H9 (cell line): ENCODE measurements at regions not wholly inside any gene's neighbourhood (a gene's known extent, or its start where the extent isn't known, plus 50 kb on each side); places are given as distances from the start of the nearest gene placed in this dataset.
A peak's percentile ranks its signal among the peaks of the same experiment; 100 is the strongest.

Experiments used
- DNase-seq: peaks from one replicate; pipeline ENCODE4 v3.0.0-alpha.2; 2017
- H2AFZ ChIP-seq: one replicate; pipeline ENCODE4 v1.6.1; 2013; ENCODE audit warnings: mild to moderate bottlenecking, low read length, control low read depth, moderate library complexity
- H2AK5ac ChIP-seq: 2 replicates; pipeline ENCODE4 v1.6.1; 2013; ENCODE audit warnings: low read length, control low read depth, mixed read lengths; ENCODE audit not compliant: insufficient read length
- H2BK120ac ChIP-seq: one replicate; pipeline ENCODE4 v1.6.1; 2013; ENCODE audit warnings: low read depth, mild to moderate bottlenecking, low read length, control low read depth, inconsistent platforms; ENCODE audit not compliant: poor library complexity, severe bottlenecking
- H2BK12ac ChIP-seq: 2 replicates; pipeline ENCODE4 v1.6.1; 2013; ENCODE audit warnings: low read length, control low read depth, mixed read lengths, low read depth; ENCODE audit not compliant: insufficient read length
- H2BK15ac ChIP-seq: 2 replicates; pipeline ENCODE4 v1.6.1; 2013; ENCODE audit warnings: low read depth, low read length, control low read depth
- H2BK20ac ChIP-seq: one replicate; pipeline ENCODE4 v1.6.1; 2013; ENCODE audit warnings: low read depth, mild to moderate bottlenecking, low read length, control low read depth, inconsistent platforms; ENCODE audit not compliant: poor library complexity, severe bottlenecking
- H2BK5ac ChIP-seq: 2 replicates; pipeline ENCODE4 v1.6.1; 2013; ENCODE audit warnings: low read length, control low read depth, mixed read lengths; ENCODE audit not compliant: insufficient read length
- H3K14ac ChIP-seq: 2 replicates; pipeline ENCODE4 v1.6.1; 2013; ENCODE audit warnings: low read length, control low read depth; ENCODE audit not compliant: insufficient read depth
- H3K18ac ChIP-seq: 2 replicates; pipeline ENCODE4 v1.6.1; 2013; ENCODE audit warnings: low read depth, mild to moderate bottlenecking, mixed read lengths, low read length, control low read depth; ENCODE audit not compliant: insufficient read length
- H3K23ac ChIP-seq: 2 replicates; pipeline ENCODE4 v1.6.1; 2013; ENCODE audit warnings: low read length, control low read depth, mixed read lengths, low read depth; ENCODE audit not compliant: insufficient read length
- H3K23me2 ChIP-seq: 2 replicates; pipeline ENCODE4 v1.6.1; 2013; ENCODE audit warnings: low read depth, mild to moderate bottlenecking, mixed read lengths, low read length, control low read depth; ENCODE audit not compliant: insufficient read length, poor library complexity, severe bottlenecking
- H3K27ac ChIP-seq: 2 replicates; pipeline ENCODE4 v1.5.1; 2013; ENCODE audit warnings: low read length, control low read depth, mixed read lengths, low read depth; ENCODE audit not compliant: insufficient read length
- H3K27me3 ChIP-seq: 2 replicates; pipeline ENCODE4 v1.6.1; 2013; ENCODE audit warnings: low read length, control low read depth, inconsistent platforms; ENCODE audit not compliant: insufficient read depth
- H3K4ac ChIP-seq: 2 replicates; pipeline ENCODE4 v1.6.1; 2013; ENCODE audit warnings: low read depth, mild to moderate bottlenecking, control low read depth, inconsistent platforms, low read length, moderate library complexity
- H3K4me1 ChIP-seq: 2 replicates; pipeline ENCODE4 v1.6.1; 2013; ENCODE audit warnings: low read length, control low read depth, inconsistent platforms; ENCODE audit not compliant: insufficient read depth
- H3K4me2 ChIP-seq: 2 replicates; pipeline ENCODE4 v1.6.1; 2013; ENCODE audit warnings: low read length, control low read depth, mixed read lengths; ENCODE audit not compliant: insufficient read length, insufficient read depth
- H3K56ac ChIP-seq: 2 replicates; pipeline ENCODE4 v1.6.1; 2013; ENCODE audit warnings: low read depth, mild to moderate bottlenecking, mixed read lengths, low read length, control low read depth; ENCODE audit not compliant: insufficient read length
- H3K79me1 ChIP-seq: 2 replicates; pipeline ENCODE4 v1.6.1; 2013; ENCODE audit warnings: low read depth, mild to moderate bottlenecking, moderate library complexity, low read length, control low read depth, inconsistent platforms; ENCODE audit not compliant: insufficient read depth, poor library complexity, severe bottlenecking
- H3K79me2 ChIP-seq: 2 replicates; pipeline ENCODE4 v1.6.1; 2013; ENCODE audit warnings: low read length, control low read depth, inconsistent platforms; ENCODE audit not compliant: insufficient read depth
- H3K9ac ChIP-seq: 2 replicates; pipeline ENCODE4 v1.6.1; 2013; ENCODE audit warnings: low read length, control low read depth, mixed read lengths; ENCODE audit not compliant: insufficient read length; ENCODE audit errors: extremely low read depth
- H3K9me3 ChIP-seq: one replicate; pipeline ENCODE4 v1.6.1; 2013; ENCODE audit warnings: low read depth, low read length, inconsistent platforms; ENCODE audit not compliant: control insufficient read depth
- H3T11ph ChIP-seq: one replicate; pipeline ENCODE4 v1.6.1; 2013; ENCODE audit warnings: mild to moderate bottlenecking, low read length, control low read depth, inconsistent platforms
- H4K20me1 ChIP-seq: one replicate; pipeline ENCODE4 v1.6.1; 2013; ENCODE audit not compliant: control insufficient read depth, insufficient read length, insufficient read depth
- H4K5ac ChIP-seq: 2 replicates; pipeline ENCODE4 v1.6.1; 2013; ENCODE audit warnings: low read depth, mild to moderate bottlenecking, mixed read lengths, low read length, control low read depth; ENCODE audit not compliant: insufficient read length
- H4K8ac ChIP-seq: replicated peaks from 2 replicates; pipeline ENCODE4 v1.6.1; 2013; ENCODE audit warnings: low read length, control low read depth, mixed read lengths, low read depth; ENCODE audit not compliant: insufficient read length
- H4K91ac ChIP-seq: 2 replicates; pipeline ENCODE4 v1.6.1; 2013; ENCODE audit warnings: low read depth, mild to moderate bottlenecking, moderate library complexity, mixed read lengths, low read length, control low read depth; ENCODE audit not compliant: insufficient read length
- H3K27ac Mint-ChIP-seq, 3 experiments: 2 replicates in 2 of 3; 3 replicates in 1 of 3; pipeline ENCODE4 v1.8.0; 2020 to 2021; ENCODE audit warnings: mixed read lengths in 3 of 3, mild to moderate bottlenecking in 1 of 3, moderate library complexity in 1 of 3
- H3K27me3 Mint-ChIP-seq: 2 replicates; pipeline ENCODE4 v1.8.0; 2021; ENCODE audit warnings: low read depth, mild to moderate bottlenecking, moderate library complexity, mixed read lengths
- H3K36me3 Mint-ChIP-seq, 3 experiments: 2 replicates in 2 of 3; 3 replicates in 1 of 3; pipeline ENCODE4 v1.8.0; 2020 to 2021; ENCODE audit warnings: low read depth in 3 of 3, mixed read lengths in 3 of 3; ENCODE audit not compliant: insufficient read depth in 1 of 3
- H3K4me1 Mint-ChIP-seq, 2 experiments: 2 replicates each; pipeline ENCODE4 v1.8.0; 2020; ENCODE audit warnings: mixed read lengths in 2 of 2
- H3K4me3 Mint-ChIP-seq, 2 experiments: 2 replicates in 1 of 2; 3 replicates in 1 of 2; pipeline ENCODE4 v1.8.0; 2020 to 2021; ENCODE audit warnings: mild to moderate bottlenecking in 2 of 2, mixed read lengths in 2 of 2, moderate library complexity in 1 of 2
- H3K9me3 Mint-ChIP-seq, 2 experiments: 2 replicates in 1 of 2; 3 replicates in 1 of 2; pipeline ENCODE4 v1.8.0; 2020; ENCODE audit warnings: mild to moderate bottlenecking in 2 of 2, mixed read lengths in 2 of 2, moderate library complexity in 1 of 2
- CTCF ChIP-seq: fragments of 200-600 bp; sonication (generic); conservative IDR thresholded peaks from 3 replicates; pipeline ENCODE4 v1.8.0; 2021; ENCODE audit warnings: antibody characterized with exemption, mild to moderate bottlenecking
- WGBS: extraction: QIAGEN DNeasy Blood & Tissue Kit; methylation state at CpG from one replicate; pipeline ENCODE4 v1.1.7; 2013; ENCODE audit warnings: missing lambda C conversion rate, low lambda C conversion rate, mixed read lengths; ENCODE audit not compliant: insufficient read length; ENCODE audit errors: extremely low coverage; 5-methylcytosine and 5-hydroxymethylcytosine counted together

DNA sequence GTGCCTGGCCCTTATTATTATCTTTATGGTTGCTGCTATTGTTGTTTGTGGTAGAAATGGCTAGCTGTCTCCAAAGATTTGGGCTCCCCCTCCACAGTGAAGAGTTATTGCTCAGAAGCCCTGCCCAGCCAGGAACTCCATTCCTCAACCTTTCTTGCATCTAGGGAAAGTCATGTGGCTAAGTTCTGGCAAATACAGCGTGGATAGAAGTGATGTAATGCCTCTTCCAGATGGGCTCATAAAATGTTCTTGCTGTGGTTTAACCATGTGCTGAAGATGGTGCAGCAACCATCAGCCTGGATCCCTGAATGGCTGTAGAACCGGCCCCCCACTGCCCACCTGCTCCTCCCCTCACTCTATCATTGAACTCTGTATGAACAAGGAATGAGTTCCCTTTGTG, 203.5 kb upstream of the E2F8 start:
- TF ChIP-seq CTCF, result no peak
- Histone ChIP-seq H3K4me1 (no peaks in the 10 kb centered on the region; the same call in 1 of the 2 replicates), H3T11ph (no peak overlapping the region), H3K18ac (no peak overlapping the region), H3K9me3 (no peaks in the 10 kb centered on the region), H3K4ac (no peak overlapping the region), H4K91ac (no peak overlapping the region), H2BK5ac (no peak overlapping the region), H3K79me2 (no peaks in the 10 kb centered on the region), H4K5ac (no peak overlapping the region), H3K56ac (no peak overlapping the region), H2AFZ (no peak overlapping the region), H3K14ac (no peak overlapping the region), H4K20me1 (no peaks in the 10 kb centered on the region), H3K27ac (no peak overlapping the region), H3K23ac (no peak overlapping the region), H3K9ac (no peak overlapping the region), H2BK120ac (no peak overlapping the region), H3K27me3 (no peaks in the 10 kb centered on the region), H3K23me2 (no peaks in the 10 kb centered on the region), H2BK15ac (no peak overlapping the region), H2BK12ac (no peak overlapping the region), H4K8ac (no peak overlapping the region), H2AK5ac (no peak overlapping the region), H3K4me2 (no peak overlapping the region), H2BK20ac (no peak overlapping the region), H3K79me1 (no peaks in the 10 kb centered on the region)
- H3K27me3 Mint-ChIP-seq, result peaks cover 5% of the 10 kb centered on the region
- no peak for DNase-seq
- peak overlapping the region in 1 of 3 experiments; percentile 53; a peak in 1 of 7 replicates for H3K27ac Mint-ChIP-seq
- peaks cover 0 to 2% of the 10 kb centered on the region in 2 experiments; a peak in 1 of 4 replicates for H3K4me1 Mint-ChIP-seq
- WGBS, result no CpG with 5 or more reads among the region's 2 CpGs
- no peaks in the 10 kb centered on the region for H3K36me3 Mint-ChIP-seq
- no peak overlapping the region for H3K4me3 Mint-ChIP-seq
- no peaks in the 10 kb centered on the region for H3K9me3 Mint-ChIP-seq
